ENCODE measurements at regions not wholly inside any gene's neighbourhood (a gene's known extent, or its start where the extent isn't known, plus 50 kb on each side); places are given as distances from the start of the nearest gene placed in this dataset.

DNA sequence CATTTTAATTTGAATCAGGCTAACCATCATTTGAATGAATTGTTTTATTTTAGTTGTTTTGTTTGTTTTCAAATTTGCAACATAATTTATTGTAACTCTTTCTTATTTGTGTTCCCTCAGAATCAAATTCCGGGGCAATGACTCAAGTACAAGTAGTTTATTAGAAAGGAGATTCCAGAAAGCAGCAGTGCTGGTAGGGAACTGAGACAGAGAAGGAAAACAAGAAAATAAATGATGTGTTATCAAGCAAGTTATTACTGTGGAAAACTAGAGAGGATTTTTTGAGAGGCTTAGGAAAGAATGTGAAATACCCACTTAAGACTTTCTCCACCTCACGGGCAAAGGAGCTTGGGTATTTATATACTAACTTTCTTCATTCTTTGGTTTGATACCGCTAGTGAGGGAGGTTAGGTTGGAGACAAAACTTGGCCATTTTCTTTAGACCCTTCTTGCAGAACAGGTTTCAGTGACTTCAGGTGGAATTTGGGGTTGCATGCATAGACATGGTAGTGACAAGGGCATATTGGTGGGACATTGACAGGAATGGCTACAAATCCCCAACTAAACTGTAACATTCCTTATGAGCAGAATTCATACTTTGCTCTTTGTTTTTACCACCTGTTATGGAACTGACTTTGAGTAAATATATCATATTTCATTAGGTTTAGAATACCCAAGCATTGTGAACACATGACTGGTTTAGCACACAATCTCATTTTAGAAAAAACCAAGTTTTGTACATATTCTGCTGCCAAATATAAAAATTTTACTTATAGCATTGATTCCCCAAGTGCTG is 254.3 kb downstream of the ZBBX start:
- ChIA-PET POLR2A (ENCODE audit: low non-redundant PET) (no interaction called here), CTCF (interaction anchor here (0.6 to 0.7 kb wide), 2 partner anchors 24 to 190 kb away, joined by 3 read pairs; no protein-coding TSS in a partner anchor)
- H3K27ac ChIP-seq, result no peak overlapping the region
- DNase-seq (ENCODE audit: low spot score), result no peak
- TF ChIP-seq, protein P1, sequence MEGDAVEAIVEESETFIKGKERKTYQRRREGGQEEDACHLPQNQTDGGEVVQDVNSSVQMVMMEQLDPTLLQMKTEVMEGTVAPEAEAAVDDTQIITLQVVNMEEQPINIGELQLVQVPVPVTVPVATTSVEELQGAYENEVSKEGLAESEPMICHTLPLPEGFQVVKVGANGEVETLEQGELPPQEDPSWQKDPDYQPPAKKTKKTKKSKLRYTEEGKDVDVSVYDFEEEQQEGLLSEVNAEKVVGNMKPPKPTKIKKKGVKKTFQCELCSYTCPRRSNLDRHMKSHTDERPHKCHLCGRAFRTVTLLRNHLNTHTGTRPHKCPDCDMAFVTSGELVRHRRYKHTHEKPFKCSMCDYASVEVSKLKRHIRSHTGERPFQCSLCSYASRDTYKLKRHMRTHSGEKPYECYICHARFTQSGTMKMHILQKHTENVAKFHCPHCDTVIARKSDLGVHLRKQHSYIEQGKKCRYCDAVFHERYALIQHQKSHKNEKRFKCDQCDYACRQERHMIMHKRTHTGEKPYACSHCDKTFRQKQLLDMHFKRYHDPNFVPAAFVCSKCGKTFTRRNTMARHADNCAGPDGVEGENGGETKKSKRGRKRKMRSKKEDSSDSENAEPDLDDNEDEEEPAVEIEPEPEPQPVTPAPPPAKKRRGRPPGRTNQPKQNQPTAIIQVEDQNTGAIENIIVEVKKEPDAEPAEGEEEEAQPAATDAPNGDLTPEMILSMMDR (conservative IDR thresholded peaks at IDR 0.05; ENCODE audit: low read depth), result no peak

DNA sequence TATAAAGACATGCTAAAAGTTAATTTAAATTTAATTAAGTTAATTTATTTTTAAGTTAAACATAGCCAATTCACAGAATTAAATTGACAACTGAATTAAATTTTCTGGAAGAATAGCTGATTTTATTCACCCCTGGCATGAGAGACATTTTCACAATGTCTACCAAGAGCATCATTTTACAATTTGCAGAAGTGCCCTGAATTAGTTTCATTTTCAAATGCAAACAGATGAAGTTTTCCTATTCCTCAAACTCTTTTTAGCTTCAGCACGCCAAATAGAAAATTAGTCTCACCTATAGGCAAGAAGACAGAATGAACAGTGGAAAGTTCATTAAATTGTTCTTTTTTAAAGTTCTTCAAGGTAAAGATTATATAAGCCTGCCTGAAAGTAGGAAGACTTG is 259.3 kb downstream of the ZBBX start:
- POLR2A ChIA-PET (ENCODE audit: low non-redundant PET), result no interaction called here
- TF ChIP-seq, protein P1 (conservative IDR thresholded peaks at IDR 0.05; ENCODE audit: low read depth), result no peak
- H3K27ac ChIP-seq, result no peak overlapping the region
- no peak for DNase-seq (ENCODE audit: low spot score)
- CTCF ChIA-PET, result no interaction called here

DNA sequence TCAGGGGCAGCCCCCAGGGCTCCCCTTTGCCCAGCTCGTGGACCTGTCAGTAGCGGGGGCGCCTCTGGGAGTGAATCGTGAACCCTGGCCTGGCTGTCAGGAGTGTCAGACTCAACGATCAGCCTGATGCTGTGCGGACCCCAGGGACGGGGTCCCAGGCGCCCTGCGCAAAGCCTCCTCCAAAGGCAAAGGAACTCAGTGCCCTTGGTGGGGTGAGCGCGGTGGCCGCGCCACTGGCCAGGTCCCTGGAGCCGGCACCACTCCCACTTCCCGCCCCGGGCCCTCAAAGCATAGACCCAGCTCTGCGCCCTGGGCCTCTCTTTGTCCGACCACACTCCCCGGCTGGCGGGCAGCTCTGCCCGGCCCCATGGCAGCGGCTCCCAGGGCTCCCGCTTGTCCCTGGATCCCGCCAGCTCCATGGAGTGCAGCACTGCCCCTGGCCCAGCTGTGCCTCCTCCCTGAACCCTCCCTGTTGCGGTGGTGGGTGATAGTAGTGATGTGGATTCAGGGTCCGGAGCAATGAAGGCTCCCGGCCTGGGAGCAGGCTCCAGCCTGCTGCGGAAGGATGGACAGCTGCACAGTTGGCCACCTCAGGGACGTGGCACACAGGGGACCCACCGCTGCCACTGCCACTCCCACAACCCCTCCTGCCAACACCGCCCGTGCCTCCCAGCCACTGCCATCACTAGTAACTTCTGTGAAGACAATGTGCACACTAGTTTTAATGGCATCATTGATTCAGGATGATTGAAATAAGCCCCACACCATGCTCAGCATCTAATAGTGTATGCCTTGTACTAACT is 263.8 kb downstream of the ZBBX start:
- CTCF ChIA-PET, result no interaction called here
- DNase-seq (ENCODE audit: low spot score), result no peak
- POLR2A ChIA-PET (ENCODE audit: low non-redundant PET), result no interaction called here
- H3K27ac ChIP-seq, result no peak overlapping the region
- TF ChIP-seq, protein P1 (conservative IDR thresholded peaks at IDR 0.05; ENCODE audit: low read depth), result no peak

DNA sequence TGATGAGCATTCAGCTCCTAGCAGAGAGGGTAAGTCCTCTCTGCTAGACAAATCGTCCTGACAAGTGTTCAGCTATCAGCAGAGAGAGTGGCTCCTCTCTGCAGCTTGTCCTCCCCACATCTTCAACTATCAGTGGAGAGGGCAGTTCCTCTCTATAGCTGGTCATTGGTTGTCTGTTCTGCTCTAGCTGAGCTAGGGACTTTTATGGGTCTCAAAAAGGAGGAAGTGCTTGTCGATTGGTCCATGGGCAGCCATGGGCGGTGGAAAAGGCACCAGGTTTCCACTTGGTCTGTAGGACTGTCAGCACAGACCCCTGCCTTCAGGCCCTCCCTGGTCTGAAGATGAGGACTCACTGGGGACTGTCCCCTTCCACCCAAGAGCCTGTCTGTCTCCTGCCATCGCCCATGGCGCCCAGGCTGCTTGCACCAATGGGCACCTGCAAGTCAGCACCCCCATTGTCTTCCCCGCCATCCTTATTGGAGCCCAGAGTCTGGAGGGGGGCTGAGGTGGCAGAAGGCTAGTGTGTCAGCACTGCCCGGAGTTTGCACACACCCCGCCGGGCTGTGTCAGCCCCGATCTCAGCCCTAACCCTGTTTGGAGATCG is 264.7 kb downstream of the ZBBX start:
- no peak for DNase-seq (ENCODE audit: low spot score)
- no peak overlapping the region for H3K27ac ChIP-seq
- ChIA-PET CTCF (no interaction called here), POLR2A (ENCODE audit: low non-redundant PET) (no interaction called here)
- TF ChIP-seq, protein P1 (conservative IDR thresholded peaks at IDR 0.05; ENCODE audit: low read depth), result no peak

DNA sequence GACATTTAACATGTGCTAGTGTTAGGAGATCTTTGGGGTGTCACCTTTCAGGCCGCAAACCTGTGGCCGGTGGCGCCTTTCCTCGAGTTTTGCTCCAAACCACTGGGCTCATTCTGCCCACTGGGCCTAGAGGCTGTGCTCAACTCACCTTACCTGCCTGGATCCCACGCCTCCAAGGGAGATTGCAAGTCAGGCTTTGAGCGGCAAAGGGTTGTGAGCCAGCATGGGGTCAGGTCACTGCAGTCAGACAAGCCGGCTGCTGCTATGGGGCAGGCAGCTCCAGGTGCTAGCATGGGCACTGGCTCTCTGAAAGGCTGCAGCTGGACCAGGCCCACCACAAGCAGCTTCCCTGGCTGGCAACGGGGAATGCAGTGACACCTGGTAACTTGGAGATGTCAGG is 265.5 kb downstream of the ZBBX start:
- TF ChIP-seq, protein P1 (conservative IDR thresholded peaks at IDR 0.05; ENCODE audit: low read depth), result no peak
- no peak overlapping the region for H3K27ac ChIP-seq
- CTCF ChIA-PET, result no interaction called here
- no peak for DNase-seq (ENCODE audit: low spot score)
- POLR2A ChIA-PET (ENCODE audit: low non-redundant PET), result no interaction called here

DNA sequence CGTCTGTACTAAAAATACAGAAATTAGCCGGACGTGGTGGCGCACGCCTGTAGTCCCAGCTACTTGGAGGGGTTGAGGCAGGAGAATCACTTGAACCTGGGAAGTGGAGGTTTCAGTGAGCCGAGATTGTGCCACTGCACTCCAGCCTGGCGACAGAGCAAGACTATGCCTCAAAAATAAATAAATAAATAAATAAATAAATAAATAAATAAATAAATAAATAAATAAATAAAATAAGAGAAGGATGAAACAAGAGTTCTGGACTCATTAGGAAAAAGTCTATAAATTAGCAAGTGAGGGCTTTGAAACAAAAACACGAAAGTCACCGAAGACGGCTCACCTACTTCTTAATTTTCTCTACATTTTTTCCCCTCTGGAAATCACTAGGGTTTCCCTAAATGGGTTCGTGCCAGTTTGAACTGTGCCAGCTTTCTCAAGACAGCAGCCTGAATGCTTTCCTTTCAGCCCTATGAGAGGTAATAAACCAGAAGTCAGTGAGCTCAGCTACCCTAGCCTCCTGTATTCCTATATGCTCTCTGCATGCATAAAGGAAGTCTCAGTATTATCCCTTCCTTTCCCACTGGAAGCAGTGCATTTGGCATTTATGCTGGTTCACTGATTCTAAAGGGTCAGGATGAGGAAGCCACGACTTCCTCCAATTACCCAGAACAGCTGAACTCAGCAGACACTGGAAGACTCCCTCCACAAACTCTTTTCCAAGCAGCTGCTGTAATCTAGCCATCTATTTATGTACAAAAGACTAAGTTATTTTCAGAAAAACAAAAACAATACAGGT is 266.9 kb downstream of the ZBBX start:
- ChIA-PET CTCF (no interaction called here), POLR2A (ENCODE audit: low non-redundant PET) (no interaction called here)
- no peak overlapping the region for H3K27ac ChIP-seq
- TF ChIP-seq, protein P1 (conservative IDR thresholded peaks at IDR 0.05; ENCODE audit: low read depth), result no peak
- no peak for DNase-seq (ENCODE audit: low spot score)

All from RWPE1 (cell line).